ENCODE measurements at regions not wholly inside any gene's neighbourhood (a gene's known extent, or its start where the extent isn't known, plus 50 kb on each side); places are given as distances from the start of the nearest gene placed in this dataset.

GRCh38 chr6:137816133-137816579 lies 50.9 kb upstream of the TNFAIP3 start:
- TF ChIP-seq, protein P1, sequence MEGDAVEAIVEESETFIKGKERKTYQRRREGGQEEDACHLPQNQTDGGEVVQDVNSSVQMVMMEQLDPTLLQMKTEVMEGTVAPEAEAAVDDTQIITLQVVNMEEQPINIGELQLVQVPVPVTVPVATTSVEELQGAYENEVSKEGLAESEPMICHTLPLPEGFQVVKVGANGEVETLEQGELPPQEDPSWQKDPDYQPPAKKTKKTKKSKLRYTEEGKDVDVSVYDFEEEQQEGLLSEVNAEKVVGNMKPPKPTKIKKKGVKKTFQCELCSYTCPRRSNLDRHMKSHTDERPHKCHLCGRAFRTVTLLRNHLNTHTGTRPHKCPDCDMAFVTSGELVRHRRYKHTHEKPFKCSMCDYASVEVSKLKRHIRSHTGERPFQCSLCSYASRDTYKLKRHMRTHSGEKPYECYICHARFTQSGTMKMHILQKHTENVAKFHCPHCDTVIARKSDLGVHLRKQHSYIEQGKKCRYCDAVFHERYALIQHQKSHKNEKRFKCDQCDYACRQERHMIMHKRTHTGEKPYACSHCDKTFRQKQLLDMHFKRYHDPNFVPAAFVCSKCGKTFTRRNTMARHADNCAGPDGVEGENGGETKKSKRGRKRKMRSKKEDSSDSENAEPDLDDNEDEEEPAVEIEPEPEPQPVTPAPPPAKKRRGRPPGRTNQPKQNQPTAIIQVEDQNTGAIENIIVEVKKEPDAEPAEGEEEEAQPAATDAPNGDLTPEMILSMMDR (IDR thresholded peaks at IDR 0.05), result no peak
- TF ChIP-seq POLR2A (IDR thresholded peaks at IDR 0.05), result no peak

All from right lobe of liver (tissue), 4 donors.